H1 (cell line): ENCODE measurements at regions not wholly inside any gene's neighbourhood (a gene's known extent, or its start where the extent isn't known, plus 50 kb on each side); places are given as distances from the start of the nearest gene placed in this dataset.

Experiments used
- CTCF ChIA-PET: fragments of 300-600 bp; sonication (Branson Sonifier 250); formaldehyde crosslinking; loops from one replicate; lab custom pipeline; 2021; ENCODE audit not compliant: partially characterized antibody; lab: Charles Lee
- POLR2A ChIA-PET: fragments of 300-600 bp; sonication (Branson Sonifier 250); formaldehyde crosslinking; loops from one replicate; lab custom pipeline; 2021; ENCODE audit warnings: inconsistent platforms; ENCODE audit not compliant: partially characterized antibody; lab: Charles Lee
- DNase-seq, 2 experiments: peaks; one replicate each; pipeline versions ENCODE4 v3.0.0 to v3.0.0-alpha.2; 2010 to 2022; ENCODE audit warnings: low spot score in 2 of 2, low read depth in 1 of 2, mixed read lengths in 1 of 2
- FAIRE-seq: peaks from 2 replicates; lab custom pipeline; 2011; peaks lifted over from hg19 to GRCh38; lab: Jason Lieb, UNC
- H2AFZ ChIP-seq: 2 replicates; pipeline ENCODE4 v1.8.1; 2012; ENCODE audit warnings: low read length, inconsistent platforms
- H2AK5ac ChIP-seq: 2 replicates; pipeline ENCODE4 v1.6.1; 2013; ENCODE audit warnings: low read depth, low read length
- H2BK120ac ChIP-seq: replicated peaks from 2 replicates; pipeline ENCODE3; 2013; ENCODE audit warnings: low read depth, low read length, inconsistent platforms
- H2BK12ac ChIP-seq: 2 replicates; pipeline ENCODE4 v1.6.1; 2013; ENCODE audit warnings: low read depth, low read length
- H2BK15ac ChIP-seq: 2 replicates; pipeline ENCODE4 v1.6.1; 2013; ENCODE audit warnings: low read length
- H2BK20ac ChIP-seq: 2 replicates; pipeline ENCODE4 v1.6.1; 2013; ENCODE audit warnings: low read length
- H2BK5ac ChIP-seq: 2 replicates; pipeline ENCODE4 v1.6.1; 2013; ENCODE audit warnings: low read depth, low read length
- H3K14ac ChIP-seq: 2 replicates; pipeline ENCODE4 v1.6.1; 2013; ENCODE audit warnings: inconsistent platforms; ENCODE audit not compliant: insufficient read length
- H3K18ac ChIP-seq: 2 replicates; pipeline ENCODE4 v1.6.1; 2013; ENCODE audit warnings: low read length; ENCODE audit errors: extremely low read depth
- H3K23ac ChIP-seq: 2 replicates; pipeline ENCODE4 v1.6.1; 2013; ENCODE audit warnings: inconsistent platforms; ENCODE audit not compliant: insufficient read length
- H3K23me2 ChIP-seq: 2 replicates; pipeline ENCODE4 v1.6.1; 2013; ENCODE audit warnings: low read depth, low read length
- H3K27ac ChIP-seq: 2 replicates; pipeline ENCODE4 v1.6.1; 2011; ENCODE audit warnings: low read depth, low read length, inconsistent platforms
- H3K27me3 ChIP-seq, 4 experiments: replicated peaks in 1 of 4; 1 replicate in 1 of 4; 2 replicates in 3 of 4; pipeline versions ENCODE4 v1.6.1 to v1.8.1; 2011 to 2013; ENCODE audit warnings: low read length in 3 of 4, mild to moderate bottlenecking in 3 of 4, inconsistent platforms in 2 of 4, mixed read lengths in 2 of 4, moderate library complexity in 1 of 4; ENCODE audit not compliant: control insufficient read depth in 3 of 4, insufficient read depth in 3 of 4; ENCODE audit errors: extremely low read depth in 1 of 4
- H3K36me3 ChIP-seq, 4 experiments: 2 replicates each; pipeline versions ENCODE4 v1.6.1 to v1.8.1; 2011 to 2013; ENCODE audit warnings: mild to moderate bottlenecking in 4 of 4, low read length in 3 of 4, moderate library complexity in 2 of 4, control low read depth in 1 of 4, inconsistent platforms in 1 of 4; ENCODE audit not compliant: insufficient read depth in 4 of 4, control insufficient read depth in 2 of 4
- H3K4ac ChIP-seq: replicated peaks from 2 replicates; pipeline ENCODE3; 2013; ENCODE audit warnings: low read length, low read depth, mixed read lengths, inconsistent platforms; ENCODE audit not compliant: insufficient read length
- H3K4me1 ChIP-seq, 4 experiments: replicated peaks in 1 of 4; 1 replicate in 1 of 4; 2 replicates in 3 of 4; pipeline versions ENCODE4 v1.6.1 to v1.8.1; 2011 to 2013; ENCODE audit warnings: low read length in 3 of 4, inconsistent platforms in 2 of 4, mixed read lengths in 1 of 4; ENCODE audit not compliant: insufficient read depth in 4 of 4, control insufficient read depth in 3 of 4
- H3K4me2 ChIP-seq, 2 experiments: 2 replicates each; pipeline versions ENCODE4 v1.6.1 to v1.8.1; 2011 to 2013; ENCODE audit warnings: low read depth in 2 of 2, low read length in 2 of 2, control low read depth in 1 of 2, inconsistent platforms in 1 of 2, mild to moderate bottlenecking in 1 of 2; ENCODE audit not compliant: insufficient read depth in 1 of 2
- H3K4me3 ChIP-seq, 4 experiments: fragments of 200-600, 300-600 bp in 1 of 4; sonication (generic), shearing (Covaris generic), sonication (Bioruptor Twin) in 1 of 4; 2 replicates each; pipeline versions ENCODE4 v1.5.1 to v1.8.1; 2011 to 2016; ENCODE audit warnings: low read length in 4 of 4, low read depth in 3 of 4, control low read depth in 2 of 4, inconsistent platforms in 2 of 4, mild to moderate bottlenecking in 2 of 4, mixed read lengths in 1 of 4, moderate library complexity in 1 of 4; ENCODE audit not compliant: insufficient read depth in 2 of 4; ENCODE audit errors: extremely low read depth in 1 of 4
- H3K56ac ChIP-seq: replicated peaks from 2 replicates; pipeline ENCODE3; 2013; ENCODE audit warnings: low read depth, mild to moderate bottlenecking, mixed read lengths, low read length, inconsistent platforms; ENCODE audit not compliant: insufficient read length
- H3K79me1 ChIP-seq: 2 replicates; pipeline ENCODE4 v1.6.1; 2013; ENCODE audit warnings: low read depth, low read length, control low read depth
- H3K79me2 ChIP-seq, 2 experiments: 2 replicates each; pipeline versions ENCODE4 v1.6.1 to v1.8.1; 2012 to 2013; ENCODE audit warnings: low read length in 2 of 2, mild to moderate bottlenecking in 2 of 2, inconsistent platforms in 1 of 2; ENCODE audit not compliant: insufficient read depth in 2 of 2, control insufficient read depth in 1 of 2
- H3K9ac ChIP-seq, 4 experiments: replicated peaks in 1 of 4; 1 replicate in 1 of 4; 2 replicates in 3 of 4; pipeline versions ENCODE4 v1.6.1 to v1.8.1; 2011 to 2013; ENCODE audit warnings: low read depth in 3 of 4, low read length in 3 of 4, control low read depth in 2 of 4, mild to moderate bottlenecking in 2 of 4, moderate library complexity in 2 of 4, inconsistent platforms in 1 of 4; ENCODE audit errors: extremely low read depth in 1 of 4
- H3K9me3 ChIP-seq, 2 experiments: 2 replicates each; pipeline versions ENCODE4 v1.6.1 to v1.8.1; 2012 to 2013; ENCODE audit warnings: mild to moderate bottlenecking in 2 of 2, moderate library complexity in 2 of 2, control low read depth in 1 of 2, inconsistent platforms in 1 of 2, low read depth in 1 of 2, low read length in 1 of 2, mixed read lengths in 1 of 2; ENCODE audit not compliant: insufficient read depth in 2 of 2
- H4K20me1 ChIP-seq, 2 experiments: replicated peaks in 1 of 2; 2 replicates each; pipeline versions ENCODE3 to v1.8.1; 2011 to 2013; ENCODE audit warnings: inconsistent platforms in 2 of 2, low read length in 2 of 2, mild to moderate bottlenecking in 1 of 2; ENCODE audit not compliant: insufficient read depth in 2 of 2, control insufficient read depth in 1 of 2
- H4K5ac ChIP-seq: 2 replicates; pipeline ENCODE4 v1.6.1; 2013; ENCODE audit warnings: low read length, low read depth, mixed read lengths, inconsistent platforms; ENCODE audit not compliant: insufficient read length
- H4K8ac ChIP-seq: 2 replicates; pipeline ENCODE4 v1.8.0; 2013; ENCODE audit warnings: mild to moderate bottlenecking, moderate library complexity, low read length, inconsistent platforms; ENCODE audit not compliant: insufficient read depth; ENCODE audit errors: extremely low read depth
- H4K91ac ChIP-seq: replicated peaks from 2 replicates; pipeline ENCODE3; 2013; ENCODE audit warnings: low read length, mixed read lengths, inconsistent platforms; ENCODE audit not compliant: insufficient read length
- FOSL1 ChIP-seq: IDR thresholded peaks from 2 replicates; pipeline ENCODE4 v1.6.1; 2011; ENCODE audit warnings: mild to moderate bottlenecking, low read depth, low read length, moderate library complexity; ENCODE audit not compliant: insufficient read depth
- NRF1 ChIP-seq: IDR thresholded peaks from 2 replicates; pipeline ENCODE4 v1.6.1; 2011; ENCODE audit warnings: mild to moderate bottlenecking, low read depth, low read length, improper control_type of control experiment
- RAD21 ChIP-seq, 2 experiments: IDR thresholded peaks in 1 of 2; conservative IDR thresholded peaks in 1 of 2; 2 replicates each; pipeline ENCODE4 v1.6.1; 2011; ENCODE audit warnings: low read depth in 2 of 2, low read length in 2 of 2, improper control_type of control experiment in 1 of 2, inconsistent platforms in 1 of 2, mild to moderate bottlenecking in 1 of 2, moderate library complexity in 1 of 2
- SIRT6 ChIP-seq: IDR thresholded peaks from one replicate; pipeline ENCODE4 v1.7.1; 2012; ENCODE audit warnings: low read length, inconsistent platforms
- SP4 ChIP-seq: IDR thresholded peaks from 2 replicates; pipeline ENCODE4 v1.6.1; 2012; ENCODE audit warnings: low read length, inconsistent platforms
- WGBS, 2 experiments: shearing (Covaris generic) in 1 of 2; methylation state at CpG; one replicate each; pipeline versions ENCODE4 v1.1.6 to v1.1.7; 2013 to 2015; ENCODE audit warnings: low lambda C conversion rate in 2 of 2, mixed read lengths in 2 of 2, inconsistent platforms in 1 of 2, low coverage in 1 of 2, missing lambda C conversion rate in 1 of 2; ENCODE audit not compliant: insufficient replicate concordance in 2 of 2, insufficient coverage in 1 of 2, insufficient read length in 1 of 2; ENCODE audit errors: extremely low coverage in 1 of 2, missing lambda C conversion rate in 1 of 2; 5-methylcytosine and 5-hydroxymethylcytosine counted together

GRCh38 chr3:10644189-10644588 lies 138.8 kb upstream of the ATP2B2 start:
- Histone ChIP-seq H4K20me1 (no peaks in the 10 kb centered on the region), H3K36me3 (no peaks in the 10 kb centered on the region), H3K79me2 (no peaks in the 10 kb centered on the region), H2BK20ac (no peak overlapping the region), H2BK5ac (no peak overlapping the region), H4K91ac (no peak overlapping the region), H3K4me3 (no peak overlapping the region), H2AFZ (no peak overlapping the region), H3K4me1 (no peaks in the 10 kb centered on the region), H3K18ac (no peak overlapping the region), H4K5ac (no peak overlapping the region), H3K79me1 (no peaks in the 10 kb centered on the region), H3K27me3 (no peaks in the 10 kb centered on the region; a peak in 3 of 7 replicates), H3K14ac (no peak overlapping the region), H3K4ac (no peak overlapping the region), H2BK12ac (no peak overlapping the region), H3K23ac (no peak overlapping the region), H2BK120ac (no peak overlapping the region), H3K4me2 (no peak overlapping the region), H2BK15ac (no peak overlapping the region), H3K9me3 (no peaks in the 10 kb centered on the region), H3K27ac (no peak overlapping the region), H2AK5ac (no peak overlapping the region), H3K56ac (no peak overlapping the region), H3K23me2 (peaks cover 4% of the 10 kb centered on the region; the same call in 1 of the 2 replicates), H3K9ac (no peak overlapping the region), H4K8ac (no peak overlapping the region)
- POLR2A ChIA-PET = no interaction called here
- WGBS, 2 experiments = 88% methylated on average over 4 of the region's 4 CpGs; no CpG with 5 or more reads in 1 of the 2 experiments
- no peak for DNase-seq
- CTCF ChIA-PET = interaction anchor here (0.7 kb wide), 1 partner anchor 381 kb away, joined by 3 read pairs; no protein-coding TSS in a partner anchor
- no peak for TF ChIP-seq SP4
- TF ChIP-seq RAD21 (IDR thresholded peaks at IDR 0.05 in 1 of 2, conservative IDR thresholded peaks at IDR 0.05 in 1 of 2; ENCODE audit: low read depth in 2 of 2, low read length in 2 of 2) = no peak
- TF ChIP-seq FOSL1 = no peak
- no peak for TF ChIP-seq NRF1
- TF ChIP-seq SIRT6 = no peak
- FAIRE-seq = no peak
